K562 (cell line): ENCODE measurements at regions not wholly inside any gene's neighbourhood (a gene's known extent, or its start where the extent isn't known, plus 50 kb on each side); places are given as distances from the start of the nearest gene placed in this dataset.

Experiments used
- HDAC3 ChIP-seq: fragments of 450-650 bp; IDR thresholded peaks from 2 replicates; pipeline ENCODE4 v1.6.1; 2018; ENCODE audit warnings: borderline replicate concordance, mild to moderate bottlenecking, moderate library complexity; ENCODE audit not compliant: partially characterized antibody
- MYC ChIP-seq, 2 experiments: fragments of 250-450 bp in 1 of 2; sonication (Bioruptor Pico) in 1 of 2; IDR thresholded peaks; 2 replicates each; pipeline versions ENCODE4 v1.5.1 to v1.6.1; 2012 to 2021; ENCODE audit warnings: low read depth in 2 of 2, borderline replicate concordance in 1 of 2, improper control_type of control experiment in 1 of 2, low read length in 1 of 2, mild to moderate bottlenecking in 1 of 2, moderate library complexity in 1 of 2
- NONO ChIP-seq, 2 experiments: fragments of 200-400 bp in 1 of 2; fragments of 450-650 bp in 1 of 2; formaldehyde crosslinking in 1 of 2; IDR thresholded peaks; 2 replicates each; pipeline ENCODE4 v1.6.1; 2017; ENCODE audit warnings: low read depth in 2 of 2, mild to moderate bottlenecking in 2 of 2, moderate library complexity in 2 of 2, low read length in 1 of 2
- PHF21A ChIP-seq: fragments of 450-650 bp; IDR thresholded peaks from 2 replicates; pipeline ENCODE4 v1.6.1; 2017; ENCODE audit warnings: low read depth, borderline replicate concordance
- POLR2A ChIP-seq: fragments of 450-650 bp; conservative IDR thresholded peaks from 2 replicates; pipeline ENCODE4 v1.6.1; 2016
- SMARCA5 ChIP-seq: fragments of 450-650 bp; IDR thresholded peaks from 2 replicates; pipeline ENCODE4 v1.6.1; 2016
- TCF7 ChIP-seq: sonication (generic); IDR thresholded peaks from 2 replicates; pipeline ENCODE4 v1.6.1; 2016; ENCODE audit warnings: antibody characterized with exemption, borderline replicate concordance
- ZNF24 ChIP-seq: fragments of 450-650 bp; IDR thresholded peaks from 2 replicates; pipeline ENCODE4 v1.6.1; 2016

DNA sequence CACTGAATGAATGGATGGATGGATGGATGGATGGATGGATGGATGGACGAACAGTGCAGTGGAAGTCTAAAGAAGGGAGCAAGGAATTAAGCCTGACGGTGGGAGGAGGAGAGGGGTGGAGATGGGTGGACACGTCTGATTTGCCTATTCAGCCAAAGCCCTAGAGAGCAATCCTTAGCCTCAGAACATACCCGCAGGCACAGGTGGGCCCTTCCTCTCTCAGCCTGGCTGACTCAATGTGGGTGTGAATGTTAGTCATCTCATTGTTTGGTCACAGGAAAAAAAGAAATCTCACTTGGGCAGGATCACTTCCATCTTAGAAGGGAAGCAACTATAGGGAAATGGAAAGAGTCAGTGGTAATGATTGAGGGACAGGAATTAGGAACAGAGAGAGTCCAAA, 165.9 kb downstream of the PJA1 start:
- TF ChIP-seq POLR2A (no peak), NONO (IDR thresholded peaks at IDR 0.05; ENCODE audit: low read depth in 2 of 2, low read length in 1 of 2) (no peak), TCF7 (no peak), HDAC3 (no peak), ZNF24 (no peak), MYC (IDR thresholded peaks at IDR 0.05; ENCODE audit: low read depth, low read length) (no peak), MYC (CRISPR knock-in tag; IDR thresholded peaks at IDR 0.05; ENCODE audit: borderline replicate concordance, low read depth) (no peak), SMARCA5 (no peak), PHF21A (no peak)
